SK-N-MC (cell line): ENCODE measurements at regions not wholly inside any gene's neighbourhood (a gene's known extent, or its start where the extent isn't known, plus 50 kb on each side); places are given as distances from the start of the nearest gene placed in this dataset.

Experiments
- DNase-seq: peaks from one replicate; pipeline ENCODE4 v3.0.0-alpha.2; 2011; ENCODE audit warnings: low read depth, low spot score
- H3K27ac ChIP-seq: fragments of 200-600 bp; sonication (generic); 2 replicates; pipeline ENCODE4 v1.5.1; 2016; ENCODE audit warnings: mixed run types
- H3K36me3 ChIP-seq: fragments of 200-600 bp; sonication (generic); 2 replicates; pipeline ENCODE4 v1.6.1; 2017; ENCODE audit warnings: antibody characterized with exemption, low read length, mixed read lengths; ENCODE audit not compliant: insufficient read depth
- H3K4me3 ChIP-seq: fragments of 200-600 bp; sonication (generic); 2 replicates; pipeline ENCODE4 v1.5.1; 2016
- H3K9ac ChIP-seq: fragments of 200-600 bp; sonication (generic); 2 replicates; pipeline ENCODE4 v1.8.0; 2017; ENCODE audit warnings: mixed run types, mixed read lengths; ENCODE audit not compliant: insufficient read length
- H3K9me3 ChIP-seq: fragments of 200-600 bp; sonication (generic); 2 replicates; pipeline ENCODE4 v1.6.1; 2017; ENCODE audit warnings: low read depth, mild to moderate bottlenecking, antibody characterized with exemption, low read length, moderate library complexity, mixed read lengths
- EZH2 ChIP-seq: fragments of 200-600 bp; sonication (generic); IDR thresholded peaks from one replicate; pipeline ENCODE4 v1.6.1; 2017; ENCODE audit warnings: antibody characterized with exemption
- FOXP2 ChIP-seq: optimal IDR thresholded peaks from 2 replicates; pipeline ENCODE3; 2011; ENCODE audit warnings: mild to moderate bottlenecking, moderate library complexity; ENCODE audit not compliant: insufficient read depth; ENCODE audit errors: extremely low read length, control extremely low read depth
- POLR2AphosphoS5 ChIP-seq: IDR thresholded peaks from 2 replicates; pipeline ENCODE4 v1.6.1; 2012; ENCODE audit warnings: mild to moderate bottlenecking, low read depth, low read length, borderline replicate concordance

- TF ChIP-seq POLR2AphosphoS5 (no peak), FOXP2 (no peak), EZH2 (no peak)
- H3K9ac ChIP-seq, result no peak overlapping the region
Measured at GRCh38 chr15:52976516-52977075, 186.5 kb upstream of the ONECUT1 start.

DNA sequence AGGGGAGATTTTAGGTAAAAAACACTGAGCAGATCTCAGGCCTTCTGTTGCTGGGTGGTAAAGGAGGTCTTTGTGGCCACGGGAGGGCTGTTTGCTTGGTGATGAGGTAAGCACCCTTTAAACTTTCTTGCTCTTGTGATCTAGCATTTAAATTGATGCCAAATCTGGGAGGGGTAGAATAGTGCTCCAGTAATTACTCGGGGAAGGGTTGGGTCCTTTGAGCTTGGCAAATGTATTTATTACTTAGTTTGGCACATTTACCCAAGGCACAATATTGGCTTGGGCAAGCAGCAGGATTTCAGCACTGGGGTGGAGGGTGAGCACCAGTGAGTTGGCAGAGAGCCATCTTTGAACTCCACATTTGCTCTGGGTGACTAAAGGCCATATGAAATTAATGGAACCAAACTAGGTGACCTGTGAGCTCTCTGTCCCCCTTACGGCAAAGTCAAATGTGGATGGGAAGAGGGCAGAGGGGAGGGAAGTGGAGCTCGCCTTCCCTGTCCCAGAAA lies 185.9 kb upstream of the ONECUT1 start:
- no peak overlapping the region for H3K9ac ChIP-seq
- no peaks in the 10 kb centered on the region for H3K36me3 ChIP-seq
- no peak overlapping the region for H3K4me3 ChIP-seq
- H3K27ac ChIP-seq, result no peak overlapping the region
- H3K9me3 ChIP-seq, result no peaks in the 10 kb centered on the region
- no peak for DNase-seq
- TF ChIP-seq POLR2AphosphoS5, result no peak
- TF ChIP-seq FOXP2, result no peak
- no peak for TF ChIP-seq EZH2

More at GRCh38 chr15:52976516-52977075, 186.5 kb upstream of the ONECUT1 start:
- H3K27ac ChIP-seq, result no peak overlapping the region
- no peaks in the 10 kb centered on the region for H3K36me3 ChIP-seq
- no peak for DNase-seq
- H3K4me3 ChIP-seq, result no peak overlapping the region
- H3K9me3 ChIP-seq, result no peaks in the 10 kb centered on the region

GRCh38 chr15:52963865-52964264 lies 173.7 kb upstream of the ONECUT1 start:
- H3K36me3 ChIP-seq, result no peaks in the 10 kb centered on the region
- H3K4me3 ChIP-seq, result no peak overlapping the region
- DNase-seq, result no peak
- no peak overlapping the region for H3K9ac ChIP-seq
- H3K9me3 ChIP-seq, result no peaks in the 10 kb centered on the region
- no peak overlapping the region for H3K27ac ChIP-seq
- TF ChIP-seq POLR2AphosphoS5, result no peak
- no peak for TF ChIP-seq EZH2
- TF ChIP-seq FOXP2, result no peak

- no peak for TF ChIP-seq FOXP2
- TF ChIP-seq POLR2AphosphoS5, result no peak
- TF ChIP-seq EZH2, result no peak
- no peaks in the 10 kb centered on the region for H3K9me3 ChIP-seq
- no peak overlapping the region for H3K4me3 ChIP-seq
- H3K36me3 ChIP-seq, result no peaks in the 10 kb centered on the region
- H3K9ac ChIP-seq, result no peak overlapping the region
- no peak for DNase-seq
- H3K27ac ChIP-seq, result no peak overlapping the region
Measured at GRCh38 chr15:52960283-52960682, 170.1 kb upstream of the ONECUT1 start.

DNA sequence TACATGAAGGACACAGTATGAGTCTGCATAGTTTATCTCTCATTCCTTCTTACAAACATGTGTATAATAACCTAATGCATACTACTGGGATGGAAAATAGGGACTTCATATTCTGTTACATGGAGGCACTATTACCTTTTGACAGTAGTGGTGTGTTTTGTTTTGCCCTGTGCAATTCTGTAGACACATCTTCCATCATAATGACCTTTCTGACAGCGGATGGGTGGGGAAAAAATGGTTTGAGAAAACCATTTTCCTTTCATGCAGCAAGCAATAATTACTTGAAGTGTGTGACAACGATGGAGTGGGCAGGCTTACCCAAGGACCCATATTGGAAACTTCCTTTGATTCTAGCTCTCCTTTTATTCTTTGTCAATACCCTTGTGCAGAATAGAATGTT lies 153.6 kb upstream of the ONECUT1 start:
- Histone ChIP-seq H3K9ac (no peak overlapping the region), H3K4me3 (no peak overlapping the region), H3K36me3 (no peaks in the 10 kb centered on the region), H3K27ac (no peak overlapping the region), H3K9me3 (no peaks in the 10 kb centered on the region)
- no peak for DNase-seq
- TF ChIP-seq POLR2AphosphoS5 (no peak), FOXP2 (no peak), EZH2 (no peak)

- no peak overlapping the region for H3K4me3 ChIP-seq
- DNase-seq, result no peak
- no peaks in the 10 kb centered on the region for H3K36me3 ChIP-seq
- no peak for TF ChIP-seq POLR2AphosphoS5
- TF ChIP-seq FOXP2, result no peak
- TF ChIP-seq EZH2, result no peak
- H3K9me3 ChIP-seq, result no peaks in the 10 kb centered on the region
- no peak overlapping the region for H3K27ac ChIP-seq
- H3K9ac ChIP-seq, result no peak overlapping the region
Measured at GRCh38 chr15:52936489-52936888, 146.4 kb upstream of the ONECUT1 start.

DNA sequence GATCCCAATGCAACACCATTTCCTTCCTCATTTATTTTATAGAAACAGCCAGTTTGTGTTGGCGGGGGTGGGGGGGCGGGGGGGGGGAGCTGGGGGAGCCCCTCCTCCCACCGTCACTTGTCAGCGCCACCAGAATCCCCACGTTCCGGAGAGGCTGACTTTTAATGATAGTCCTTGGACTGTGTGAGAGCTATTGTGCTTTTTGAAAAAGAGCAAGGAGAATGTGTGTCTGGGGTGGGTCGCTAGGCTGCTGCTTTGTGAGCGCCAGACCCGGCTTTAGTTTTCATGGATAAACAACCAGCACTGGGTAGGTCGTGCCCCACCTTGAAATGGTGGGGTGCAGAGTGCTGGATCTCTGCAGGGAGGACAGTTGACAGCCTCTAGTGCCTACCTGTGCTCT lies 135.0 kb upstream of the ONECUT1 start:
- no peak overlapping the region for H3K27ac ChIP-seq
- H3K9me3 ChIP-seq, result no peaks in the 10 kb centered on the region
- no peak for TF ChIP-seq FOXP2
- TF ChIP-seq POLR2AphosphoS5, result no peak
- TF ChIP-seq EZH2, result no peak

GRCh38 chr15:52924630-52925029 lies 134.5 kb upstream of the ONECUT1 start:
- H3K27ac ChIP-seq, result no peak overlapping the region
- no peak overlapping the region for H3K9ac ChIP-seq
- no peak overlapping the region for H3K4me3 ChIP-seq
- H3K36me3 ChIP-seq, result no peaks in the 10 kb centered on the region
- no peak for TF ChIP-seq FOXP2
- no peak for TF ChIP-seq EZH2
- TF ChIP-seq POLR2AphosphoS5, result no peak
- H3K9me3 ChIP-seq, result no peaks in the 10 kb centered on the region
- DNase-seq, result no peak

More for the DNA sequence above, 135.0 kb upstream of the ONECUT1 start:
- no peaks in the 10 kb centered on the region for H3K36me3 ChIP-seq
- DNase-seq, result no peak
- no peak overlapping the region for H3K4me3 ChIP-seq
- no peak overlapping the region for H3K9ac ChIP-seq

DNA sequence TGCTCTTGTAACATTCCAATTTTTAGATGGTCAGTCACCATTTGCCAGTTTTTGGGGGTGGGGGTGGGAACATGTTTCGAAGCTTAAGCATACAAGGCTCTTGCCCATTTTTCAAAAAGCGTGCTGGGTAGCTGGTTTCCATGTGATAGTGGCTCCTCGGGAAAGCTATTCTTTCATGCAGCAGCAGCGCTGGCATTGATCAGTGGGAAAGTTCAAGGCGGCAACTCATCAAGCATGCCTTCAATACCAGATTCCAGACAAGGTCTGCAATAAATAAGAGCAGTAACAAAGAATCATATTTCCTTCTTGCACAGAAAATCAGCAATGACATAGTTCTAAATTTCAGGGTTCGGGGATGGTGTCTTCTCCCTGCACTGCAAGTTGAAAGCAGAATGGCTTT lies 133.5 kb upstream of the ONECUT1 start:
- DNase-seq, result no peak
- Histone ChIP-seq H3K9ac (no peak overlapping the region), H3K36me3 (no peaks in the 10 kb centered on the region), H3K9me3 (no peaks in the 10 kb centered on the region), H3K27ac (no peak overlapping the region), H3K4me3 (no peak overlapping the region)
- TF ChIP-seq POLR2AphosphoS5, result no peak
- no peak for TF ChIP-seq EZH2
- TF ChIP-seq FOXP2, result no peak
